HepG2 (cell line): ENCODE measurements at regions not wholly inside any gene's neighbourhood (a gene's known extent, or its start where the extent isn't known, plus 50 kb on each side); places are given as distances from the start of the nearest gene placed in this dataset.

Experiments used
- ATAC-seq: fragments of 200-7000 bp; cut with Tn5 transposase; 3 replicates; pipeline ENCODE4 v1.9.1; 2020; ENCODE audit warnings: mild to moderate bottlenecking, moderate library complexity
- BruUV-seq: library from RNA; stranded (reverse); fragments of 400-500 nt; replicated peaks from 2 replicates; lab custom pipeline; 2021; lab: Mats Ljungman, UMichigan
- CTCF ChIA-PET: fragments of 300-600 bp; formaldehyde crosslinking; extraction: SDS; loops from one replicate; lab custom pipeline; 2021; ENCODE audit warnings: low total read pairs, inconsistent platforms, low intra/inter-chr PET ratio; lab: Yijun Ruan, JAX
- POLR2A ChIA-PET: fragments of 350-600 bp; sonication (Branson Sonifier 250); formaldehyde crosslinking; loops from one replicate; lab custom pipeline; 2020; ENCODE audit warnings: antibody characterized with exemption, inconsistent platforms; lab: Yijun Ruan, JAX
- DNase-seq: peaks from one replicate; pipeline ENCODE4 v3.0.0-alpha.2; 2015; ENCODE audit warnings: low spot score
- FAIRE-seq: peaks from 3 replicates; lab custom pipeline; 2011; peaks lifted over from hg19 to GRCh38; lab: Jason Lieb, UNC
- H2AFZ ChIP-seq: one replicate; pipeline ENCODE4 v1.6.1; 2011; ENCODE audit warnings: low read length, inconsistent platforms
- H3K27ac ChIP-seq: fragments of 300-600 bp; 3 replicates; pipeline ENCODE4 v1.8.0; 2011; ENCODE audit warnings: mixed run types, mild to moderate bottlenecking, mixed read lengths, low read length, inconsistent platforms; ENCODE audit not compliant: insufficient read depth; ENCODE audit errors: extremely low read length
- H3K27me3 ChIP-seq, 2 experiments: fragments of 200-600 bp in 1 of 2; 2 replicates in 1 of 2; 3 replicates in 1 of 2; pipeline versions ENCODE4 v1.6.0 to v1.8.0; 2011; ENCODE audit warnings: low read length in 2 of 2, mild to moderate bottlenecking in 2 of 2, moderate library complexity in 2 of 2, inconsistent platforms in 1 of 2; ENCODE audit not compliant: insufficient read depth in 2 of 2, control insufficient read depth in 1 of 2
- H3K36me3 ChIP-seq, 2 experiments: fragments of 200-600 bp in 1 of 2; replicated peaks in 1 of 2; 2 replicates in 1 of 2; 3 replicates in 1 of 2; pipeline versions ENCODE4 v1.5.1 to v1.8.0; 2011; ENCODE audit warnings: low read length in 2 of 2, inconsistent platforms in 1 of 2; ENCODE audit not compliant: insufficient read depth in 2 of 2, control insufficient read depth in 1 of 2
- H3K4me1 ChIP-seq: 2 replicates; pipeline ENCODE4 v1.5.1; 2012; ENCODE audit warnings: low read length, inconsistent platforms; ENCODE audit not compliant: insufficient read depth
- H3K4me2 ChIP-seq: 2 replicates; pipeline ENCODE4 v1.6.0; 2011; ENCODE audit warnings: low read depth, low read length, inconsistent platforms
- H3K4me3 ChIP-seq, 3 experiments: fragments of 200-600 bp in 1 of 3; sonication (generic), shearing (Covaris generic) in 1 of 3; replicated peaks in 1 of 3; 2 replicates each; pipeline ENCODE4 v1.5.1; 2011 to 2016; ENCODE audit warnings: low read length in 3 of 3, inconsistent platforms in 2 of 3, low read depth in 2 of 3, mild to moderate bottlenecking in 2 of 3, control low read depth in 1 of 3, mixed read lengths in 1 of 3; ENCODE audit not compliant: insufficient read depth in 1 of 3
- H3K79me2 ChIP-seq: one replicate; pipeline ENCODE4 v1.6.1; 2011; ENCODE audit warnings: low read length, inconsistent platforms; ENCODE audit not compliant: insufficient read depth
- H3K9ac ChIP-seq: 2 replicates; pipeline ENCODE4 v1.6.0; 2011; ENCODE audit warnings: mild to moderate bottlenecking, low read depth, low read length, inconsistent platforms; ENCODE audit not compliant: insufficient read depth
- H3K9me3 ChIP-seq: 2 replicates; pipeline ENCODE4 v1.5.1; 2012; ENCODE audit warnings: mild to moderate bottlenecking, low read length
- H4K20me1 ChIP-seq: 2 replicates; pipeline ENCODE4 v1.6.0; 2011; ENCODE audit warnings: inconsistent platforms, mild to moderate bottlenecking, low read length, moderate library complexity; ENCODE audit not compliant: insufficient read depth
- CCAR2 ChIP-seq: fragments of 200-400 bp; formaldehyde crosslinking; optimal IDR thresholded peaks from 2 replicates; pipeline ENCODE3; 2018; ENCODE audit warnings: low read depth, mild to moderate bottlenecking, low read length, moderate library complexity
- DRAP1 ChIP-seq: IDR thresholded peaks from 2 replicates; pipeline ENCODE4 v1.6.1; 2016; ENCODE audit warnings: missing genetic modification reagents, missing compliant biosample characterization
- LRRFIP1 ChIP-seq: sonication (generic); formaldehyde crosslinking; conservative IDR thresholded peaks from 2 replicates; pipeline ENCODE4 v1.4.0; 2020; ENCODE audit warnings: missing genetic modification reagents
- POGZ ChIP-seq: sonication (generic); formaldehyde crosslinking; IDR thresholded peaks from 2 replicates; pipeline ENCODE4 v1.4.0; 2020; ENCODE audit warnings: mild to moderate bottlenecking, missing genetic modification reagents
- ZC3H13 ChIP-seq: sonication (generic); formaldehyde crosslinking; IDR thresholded peaks from 2 replicates; pipeline ENCODE4 v1.8.1; 2023; ENCODE audit warnings: mild to moderate bottlenecking, missing genetic modification reagents, moderate library complexity
- ZMYM4 ChIP-seq: sonication (generic); formaldehyde crosslinking; IDR thresholded peaks from 2 replicates; pipeline ENCODE4 v1.8.1; 2023; ENCODE audit warnings: mild to moderate bottlenecking, missing genetic modification reagents
- ZNF280B ChIP-seq: sonication (generic); formaldehyde crosslinking; IDR thresholded peaks from 2 replicates; pipeline ENCODE4 v1.5.0; 2020; ENCODE audit warnings: missing genetic modification reagents, mild to moderate bottlenecking, borderline replicate concordance
- ZNF441 ChIP-seq: sonication (generic); formaldehyde crosslinking; IDR thresholded peaks from 2 replicates; pipeline ENCODE4 v1.7.0; 2021; ENCODE audit warnings: missing genetic modification reagents, borderline replicate concordance
- ZNF460 ChIP-seq: sonication (generic); formaldehyde crosslinking; IDR thresholded peaks from 2 replicates; pipeline ENCODE4 v1.5.1; 2020; ENCODE audit warnings: missing genetic modification reagents, mild to moderate bottlenecking, borderline replicate concordance
- ZNF747 ChIP-seq: sonication (generic); formaldehyde crosslinking; IDR thresholded peaks from 2 replicates; pipeline ENCODE4 v1.8.1; 2023; ENCODE audit warnings: missing genetic modification reagents, mild to moderate bottlenecking, borderline replicate concordance
- WGBS: methylation state at CpG from one replicate; pipeline ENCODE4 v1.1.6; 2017; ENCODE audit warnings: low lambda C conversion rate; 5-methylcytosine and 5-hydroxymethylcytosine counted together
- in situ Hi-C: cut with HindIII; loops from 2 replicates; pipeline ENCODE4 v1.10.0; 2017; ENCODE audit warnings: low pct_unique_long_range_greater_than_20kb; ENCODE audit not compliant: extremely low pct_ligation_motif_present
- intact Hi-C: fragments of 100-400 bp; cut with micrococcal nuclease; formaldehyde crosslinking; loops from one replicate; pipeline ENCODE4 v1.10.0; 2022; ENCODE audit not compliant: unreplicated experiment

GRCh38 chr3:3503411-3503810, 295.8 kb upstream of the LRRN1 start:
- in situ Hi-C loops (no loop called here), intact Hi-C loops (no loop called here)
- DNase-seq, result no peak
- no peaks in the 10 kb centered on the region for H3K4me1 ChIP-seq
- H3K79me2 ChIP-seq, result no peaks in the 10 kb centered on the region
- ChIA-PET CTCF (no interaction called here), POLR2A (no interaction called here)
- H2AFZ ChIP-seq, result no peak overlapping the region
- no peak for ATAC-seq
- no peaks in the 10 kb centered on the region for H3K27me3 ChIP-seq
- H3K36me3 ChIP-seq, result no peaks in the 10 kb centered on the region
- WGBS, result 52% methylated on average over 4 of the region's 4 CpGs
- H4K20me1 ChIP-seq, result no peaks in the 10 kb centered on the region
- TF ChIP-seq ZNF460, result no peak
- TF ChIP-seq ZNF280B (CRISPR knock-in tag), result no peak
- no peak for TF ChIP-seq POGZ (CRISPR knock-in tag)
- TF ChIP-seq ZNF747, result no peak
- no peak for TF ChIP-seq DRAP1 (CRISPR knock-in tag)
- no peak for TF ChIP-seq ZC3H13 (CRISPR knock-in tag)
- TF ChIP-seq ZNF441 (CRISPR knock-in tag), result no peak
- no peak for TF ChIP-seq CCAR2
- TF ChIP-seq LRRFIP1 (CRISPR knock-in tag), result no peak
- no peak for TF ChIP-seq ZMYM4 (CRISPR knock-in tag)
- BruUV-seq, result no TSS peak
- no peak overlapping the region for H3K4me2 ChIP-seq
- FAIRE-seq, result no peak
- H3K9ac ChIP-seq, result no peak overlapping the region
- no peak overlapping the region for H3K27ac ChIP-seq
- no peaks in the 10 kb centered on the region for H3K9me3 ChIP-seq
- no peak overlapping the region for H3K4me3 ChIP-seq
